GM18508 (cell line): ENCODE measurements at regions not wholly inside any gene's neighbourhood (a gene's known extent, or its start where the extent isn't known, plus 50 kb on each side); places are given as distances from the start of the nearest gene placed in this dataset.
"Not testable (repeated sequence)": the region's sequence is repeated elsewhere in the genome, so short reads cannot be mapped to it uniquely, and the experiment has no call there.

ENCODE experiments used
- ATAC-seq: cut with Tn5 transposase; IDR thresholded peaks from one replicate; pipeline ENCODE4 v1.9.1; 2021; ENCODE audit warnings: moderate number of reproducible peaks; ENCODE audit not compliant: insufficient read depth, unreplicated experiment

DNA sequence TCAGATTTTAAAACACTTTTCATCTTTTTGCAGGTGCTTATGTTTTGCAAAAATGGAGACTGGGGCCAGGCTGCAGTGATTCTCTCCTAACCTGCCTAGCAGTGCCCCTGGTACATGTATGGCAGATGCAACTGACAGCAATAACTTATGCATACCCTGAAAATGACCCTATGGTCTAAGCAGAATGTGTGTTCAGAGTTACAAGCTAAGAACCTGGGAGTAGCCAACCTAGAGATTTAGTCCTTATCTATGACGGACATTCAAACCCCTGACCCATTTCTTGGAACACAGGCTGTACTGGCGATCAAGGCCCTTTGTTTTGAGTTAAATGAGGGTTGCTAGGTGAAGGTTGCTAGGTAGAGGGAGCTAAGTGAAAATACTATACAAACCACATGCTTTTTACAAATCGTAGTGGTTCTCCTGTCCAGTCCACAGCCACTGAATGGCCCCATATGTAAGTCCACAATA lies 184.9 kb upstream of the SESN3 start:
- ATAC-seq: no peak

DNA sequence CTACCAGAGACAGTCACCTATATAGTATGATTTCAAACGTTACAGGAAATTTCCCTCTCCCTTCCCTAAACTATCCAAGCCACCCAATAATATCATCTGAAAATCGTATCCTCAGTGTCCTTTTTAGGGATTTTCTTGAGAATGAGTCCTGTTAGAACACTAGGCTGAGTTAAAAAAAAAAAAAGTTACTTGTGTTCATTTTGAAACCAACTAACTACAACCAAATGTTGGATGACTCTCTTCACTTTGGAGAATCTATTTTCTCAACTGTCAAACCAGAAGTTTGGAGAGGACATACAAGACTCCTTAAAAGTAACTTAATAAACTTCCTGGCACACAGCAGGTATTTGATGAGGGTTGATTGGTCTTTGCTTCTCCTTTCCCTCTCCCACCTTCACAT lies 183.2 kb upstream of the SESN3 start:
- no peak for ATAC-seq

- ATAC-seq: no peak
Observed at GRCh38 chr11:95413761-95414160, 182.8 kb upstream of the SESN3 start.

DNA sequence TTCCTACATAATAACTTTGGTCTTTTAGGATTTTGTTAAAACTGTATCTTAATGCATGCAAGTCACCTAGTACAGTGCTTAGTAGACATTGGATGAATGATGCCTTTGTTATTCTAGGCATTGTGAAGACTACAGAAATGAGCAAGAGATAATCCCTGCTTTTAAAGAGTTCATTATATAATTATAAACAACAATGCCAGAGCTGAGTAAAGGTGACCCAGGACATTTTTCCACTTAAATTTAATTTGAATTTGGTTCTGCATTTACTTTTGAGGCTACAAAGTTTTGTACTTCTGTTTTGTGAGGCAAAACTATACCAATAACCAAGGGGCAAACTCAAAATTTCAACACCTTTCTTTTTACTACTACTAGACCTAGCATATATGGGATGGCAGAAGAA lies 182.0 kb upstream of the SESN3 start:
- ATAC-seq: no peak

DNA sequence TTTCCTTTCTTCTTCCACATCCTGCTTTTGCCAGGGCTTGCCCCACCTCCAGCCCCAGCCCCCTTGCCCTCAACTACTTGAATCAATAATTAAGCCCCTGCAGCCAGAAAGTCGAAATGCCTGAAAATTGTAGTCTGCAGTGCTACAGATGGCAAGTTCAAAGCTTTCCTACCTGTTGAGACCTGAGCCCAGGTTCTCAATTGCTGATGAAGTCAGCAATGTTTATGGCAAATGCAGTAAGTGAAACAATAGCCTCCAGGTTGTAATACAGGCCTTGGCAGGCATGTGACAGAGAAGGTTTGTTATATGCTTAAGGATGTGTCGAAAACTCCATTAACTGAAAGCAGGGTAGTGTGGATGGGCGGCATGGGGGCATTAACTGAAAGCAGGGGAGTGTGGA lies 181.1 kb upstream of the SESN3 start:
- no peak for ATAC-seq

- not testable (repeated sequence) for ATAC-seq
Observed at GRCh38 chr11:95410707-95411106, 179.7 kb upstream of the SESN3 start.

- ATAC-seq: no peak
Observed at GRCh38 chr11:95406271-95406670, 175.3 kb upstream of the SESN3 start.

- no peak for ATAC-seq
Observed at GRCh38 chr11:95404370-95404769, 173.4 kb upstream of the SESN3 start.

DNA sequence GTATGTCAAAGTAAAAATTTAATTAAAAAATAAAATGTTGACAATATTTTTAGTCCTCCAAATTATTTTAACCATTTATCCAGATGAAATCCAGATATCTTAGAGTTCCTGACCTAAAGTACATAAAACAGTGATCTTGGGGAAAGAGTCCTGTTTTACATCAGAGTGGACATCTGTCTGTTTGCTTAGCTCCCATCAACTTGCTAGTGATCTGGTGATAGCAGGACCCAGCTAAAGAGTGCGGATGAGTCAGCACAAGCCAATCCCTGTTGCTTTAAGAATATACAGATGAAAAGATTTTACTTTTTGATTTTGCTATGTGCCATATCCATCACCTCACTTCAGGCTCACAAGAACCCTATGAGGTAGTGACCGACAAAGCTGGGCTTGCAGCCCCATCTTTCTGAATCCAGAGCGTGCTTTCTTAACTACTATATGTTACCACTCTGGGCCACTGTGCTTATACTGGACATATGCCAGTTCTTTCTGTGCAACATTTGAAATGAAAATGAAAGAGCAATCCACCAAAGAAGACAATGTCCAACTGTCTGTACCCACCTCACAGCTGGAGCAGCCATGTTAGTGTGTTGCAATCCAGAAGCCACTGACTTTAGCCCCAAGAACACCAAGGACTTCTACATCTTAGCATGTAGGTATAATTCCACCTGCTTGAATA lies 167.6 kb upstream of the SESN3 start:
- no peak for ATAC-seq

GRCh38 chr11:95392644-95393043 lies 161.6 kb upstream of the SESN3 start:
- ATAC-seq: no peak

- ATAC-seq: no peak
Observed at GRCh38 chr11:95389427-95389826, 158.4 kb upstream of the SESN3 start.

DNA sequence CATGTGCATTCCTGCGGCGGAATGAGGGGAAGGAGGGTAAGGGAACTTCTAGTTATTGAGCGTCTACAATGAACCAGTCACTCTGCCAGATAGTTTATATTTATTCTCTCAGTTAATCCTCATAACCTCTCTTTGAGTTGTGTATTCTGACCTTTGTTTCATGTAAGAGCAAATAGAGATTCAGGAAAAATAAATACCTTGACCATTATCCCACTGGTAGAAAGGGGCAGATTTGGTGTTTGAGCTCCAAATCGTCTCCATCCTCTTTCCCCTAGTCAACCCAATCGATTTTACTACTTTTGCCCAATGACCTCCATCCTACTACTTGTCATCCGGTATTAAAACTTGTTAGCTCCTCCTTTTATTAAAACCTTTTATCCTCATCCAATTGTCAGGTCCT lies 157.1 kb upstream of the SESN3 start:
- ATAC-seq: no peak

- ATAC-seq: no peak
Observed at GRCh38 chr11:95387325-95387724, 156.3 kb upstream of the SESN3 start.

DNA sequence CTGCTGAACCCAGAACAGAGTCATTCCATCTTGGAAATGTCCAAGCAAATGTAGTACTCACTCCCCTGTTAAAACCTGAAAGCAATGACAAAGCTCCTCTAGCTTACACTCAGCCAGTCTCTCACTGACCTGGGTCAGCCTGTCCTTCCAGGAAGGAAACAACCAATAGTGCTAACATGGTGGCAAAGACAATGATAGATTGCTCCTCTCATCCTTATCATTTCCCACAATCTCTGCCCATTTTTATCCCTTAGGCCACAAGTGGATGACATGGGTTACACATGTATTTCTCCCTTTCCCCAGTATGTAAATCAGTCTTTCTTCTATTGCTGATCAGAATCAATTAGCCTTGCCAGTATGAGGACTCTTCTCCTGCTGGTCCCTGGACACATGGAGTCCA lies 154.6 kb upstream of the SESN3 start:
- no peak for ATAC-seq

GRCh38 chr11:95379479-95379878 lies 148.5 kb upstream of the SESN3 start:
- ATAC-seq: no peak

GRCh38 chr11:95378789-95379188 lies 147.8 kb upstream of the SESN3 start:
- ATAC-seq: no peak

DNA sequence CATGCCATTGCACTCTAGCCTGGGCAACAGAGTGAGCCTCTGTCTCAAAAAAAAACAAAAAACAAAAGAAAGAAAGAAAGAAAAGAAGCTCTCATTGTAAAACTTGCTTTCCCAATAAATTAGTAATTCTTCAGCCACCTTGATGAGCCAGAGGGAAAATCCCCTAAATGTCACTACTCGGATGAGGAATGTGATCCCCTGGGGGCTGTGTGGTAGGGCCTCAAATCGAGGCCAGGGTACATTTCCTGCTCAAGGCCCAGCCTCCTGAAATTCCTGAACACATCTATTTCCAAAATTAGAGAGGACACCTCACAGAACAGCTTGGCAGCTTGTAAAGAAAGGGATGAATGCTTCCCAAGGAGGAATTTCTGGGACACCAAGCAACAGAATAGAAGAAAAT lies 147.1 kb upstream of the SESN3 start:
- ATAC-seq: no peak

- no peak for ATAC-seq
Observed at GRCh38 chr11:95375886-95376285, 144.9 kb upstream of the SESN3 start.

GRCh38 chr11:95375451-95375850 lies 144.4 kb upstream of the SESN3 start:
- no peak for ATAC-seq

- ATAC-seq: no peak
Observed at GRCh38 chr11:95374105-95374504, 143.1 kb upstream of the SESN3 start.

GRCh38 chr11:95373241-95373640 lies 142.2 kb upstream of the SESN3 start:
- no peak for ATAC-seq

DNA sequence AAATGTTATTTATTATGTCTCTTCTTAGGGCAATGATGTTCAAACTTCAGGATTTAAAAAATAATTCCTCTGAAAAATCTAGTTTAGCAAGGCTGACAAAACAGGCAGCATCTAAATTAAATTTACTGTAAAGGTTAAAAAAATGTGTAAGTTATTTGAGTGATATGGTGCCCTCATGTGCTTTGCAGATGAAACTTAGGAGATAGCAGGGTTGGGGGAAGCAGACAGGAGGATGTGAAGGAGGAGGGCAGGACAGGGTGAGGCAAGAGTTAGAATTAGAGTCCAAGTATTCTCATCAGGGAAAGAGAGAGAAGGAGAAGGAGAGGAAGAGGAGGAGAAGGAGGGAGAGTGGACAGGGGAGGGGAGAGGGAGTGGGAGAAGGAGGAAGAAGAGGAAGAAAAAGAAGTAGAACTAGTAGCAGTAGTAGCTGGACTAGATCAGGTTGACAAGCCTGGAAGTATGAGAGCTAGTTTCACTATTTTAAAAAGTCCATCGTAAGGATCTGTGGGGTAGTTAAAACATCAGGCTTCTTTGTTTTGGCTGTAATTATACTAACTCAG lies 141.2 kb upstream of the SESN3 start:
- ATAC-seq: no peak
